Left renal cortex interstitium (tissue), 4 donors: ENCODE measurements at regions not wholly inside any gene's neighbourhood (a gene's known extent, or its start where the extent isn't known, plus 50 kb on each side); places are given as distances from the start of the nearest gene placed in this dataset.

Experiments
- DNase-seq, 4 donors: peaks; one replicate each; pipeline ENCODE4 v3.0.0-alpha.2; 2013; ENCODE audit warnings: low read depth in 4 of 4, low spot score in 2 of 4, missing footprints in 1 of 4

- DNase-seq: no peak
These were observed 206.4 kb upstream of the CITED2 start for GRCh38 chr6:139580592-139581484.

- no peak for DNase-seq
These were observed 203.5 kb upstream of the CITED2 start for GRCh38 chr6:139577763-139578604.

DNA sequence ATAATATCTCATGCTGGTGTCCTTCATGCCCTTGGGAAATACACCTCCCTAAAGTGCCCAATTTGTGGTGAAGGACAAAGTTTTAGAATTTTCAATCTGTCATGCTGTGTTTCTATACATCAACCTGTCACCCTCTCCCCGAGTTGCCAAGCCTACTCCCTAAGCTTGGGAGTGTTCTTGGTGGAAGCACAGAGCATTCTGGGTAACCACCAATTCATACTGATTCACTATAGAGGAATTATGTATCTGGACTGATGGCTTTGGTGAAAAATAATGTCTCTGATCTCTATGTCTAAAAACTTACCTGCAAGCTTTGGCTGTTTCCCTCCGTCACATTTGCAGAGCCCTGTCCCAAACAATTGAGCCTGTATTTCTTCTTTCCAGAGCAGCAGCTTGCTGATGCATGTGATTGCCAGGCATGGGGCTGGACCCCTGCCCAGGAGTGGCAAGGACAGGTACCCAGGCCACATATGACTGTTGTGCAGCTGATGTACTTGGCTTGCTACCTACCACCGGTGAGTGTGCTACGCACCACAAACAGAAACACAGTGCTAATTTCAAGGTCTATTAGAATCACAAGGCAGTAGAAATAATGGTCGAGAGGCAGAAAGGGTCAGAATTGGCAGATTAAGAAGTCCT lies 202.8 kb upstream of the CITED2 start:
- DNase-seq: no peak

DNA sequence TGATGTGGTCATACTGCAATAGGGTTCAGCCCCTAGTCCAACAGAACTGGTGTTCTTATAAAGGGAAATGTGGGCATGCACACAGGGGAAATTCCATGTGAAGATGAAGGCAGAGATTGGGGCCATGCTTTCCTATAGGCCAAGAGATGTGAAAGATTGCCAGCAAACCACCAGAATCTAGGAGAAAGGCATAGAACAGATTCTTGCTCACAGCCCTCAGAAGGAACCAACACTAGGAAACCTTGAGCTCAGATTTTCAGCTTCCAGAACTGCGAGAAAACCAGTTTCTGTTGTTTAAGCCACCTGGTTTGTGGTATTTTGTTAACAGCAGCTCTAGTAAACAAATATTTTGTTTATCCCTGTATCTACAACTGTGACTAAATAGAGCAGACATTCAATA lies 197.6 kb upstream of the CITED2 start:
- DNase-seq: no peak

GRCh38 chr6:139570166-139570565 lies 195.7 kb upstream of the CITED2 start:
- no peak for DNase-seq

- DNase-seq: no peak
These were observed 195.1 kb upstream of the CITED2 start for GRCh38 chr6:139569566-139569965.

DNA sequence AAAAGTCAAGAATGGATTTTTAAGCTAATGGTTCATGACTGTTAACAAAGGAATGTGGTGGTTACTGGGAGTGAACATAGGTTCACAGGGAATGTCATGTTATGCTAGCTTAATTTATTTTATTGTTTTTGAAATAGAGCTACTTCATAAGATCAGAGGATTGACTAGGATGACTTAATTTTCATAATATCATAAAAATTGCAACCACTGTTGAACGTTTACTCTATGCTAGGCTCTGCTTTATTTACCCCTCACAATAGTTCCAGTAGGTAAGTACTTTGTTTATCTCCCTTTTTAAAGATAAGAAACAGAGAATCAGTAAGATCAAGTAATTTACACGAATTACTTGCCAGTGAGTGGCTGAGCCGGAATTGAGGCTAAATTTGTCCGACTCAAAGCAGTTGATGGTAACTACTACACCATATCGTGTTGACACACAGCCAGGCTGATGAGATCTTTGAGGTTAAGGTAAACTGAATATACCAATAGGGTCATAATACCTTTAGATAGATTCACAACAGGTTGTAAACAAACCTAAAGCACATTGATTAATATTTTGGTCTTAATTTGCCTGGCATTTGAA lies 194.6 kb upstream of the CITED2 start:
- DNase-seq: no peak

- DNase-seq: no peak
These were observed 193.9 kb upstream of the CITED2 start for GRCh38 chr6:139568151-139568955.

- no peak for DNase-seq
These were observed 192.6 kb upstream of the CITED2 start for GRCh38 chr6:139567095-139567494.

DNA sequence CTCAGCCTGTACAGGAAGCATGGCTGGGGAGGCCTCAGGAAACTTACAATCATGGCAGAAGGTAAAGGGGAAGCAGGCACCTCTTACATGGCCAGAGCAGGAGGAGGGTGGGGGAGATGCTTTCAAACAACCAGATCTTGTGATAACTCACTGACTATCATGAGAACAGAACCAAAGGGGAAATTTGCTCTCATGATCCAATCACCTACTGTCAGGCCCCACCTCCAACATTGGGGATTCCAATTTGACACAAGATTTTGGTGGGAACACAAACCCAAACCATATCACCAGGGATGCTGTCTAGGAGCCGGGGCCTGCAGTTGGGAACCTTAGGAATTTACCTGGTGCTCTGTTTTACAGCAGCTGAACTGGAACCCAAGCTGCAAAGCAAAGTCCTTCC lies 191.1 kb upstream of the CITED2 start:
- no peak for DNase-seq

GRCh38 chr6:139557547-139557946 lies 183.1 kb upstream of the CITED2 start:
- DNase-seq: no peak

DNA sequence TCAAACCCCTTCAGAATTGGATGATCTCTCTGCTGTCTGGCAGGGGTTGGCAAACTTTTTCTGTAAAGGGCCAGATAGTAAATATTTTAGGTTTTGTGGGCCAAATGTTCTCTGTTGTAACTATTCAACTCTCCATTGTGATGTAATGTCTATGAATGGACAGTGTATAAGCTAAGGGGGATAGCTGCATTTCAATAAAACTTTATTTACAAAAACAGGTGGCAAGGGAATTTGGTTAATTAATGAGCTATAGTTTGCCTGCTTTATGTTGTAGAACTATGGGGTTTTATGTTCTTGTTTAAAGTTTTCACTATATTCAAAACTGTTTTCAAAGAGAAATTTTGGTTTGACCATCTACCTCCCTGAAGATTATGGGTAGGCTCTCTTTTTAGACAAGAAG lies 182.1 kb upstream of the CITED2 start:
- no peak for DNase-seq

GRCh38 chr6:139553916-139554315 lies 179.5 kb upstream of the CITED2 start:
- DNase-seq: no peak

- no peak for DNase-seq
These were observed 176.9 kb upstream of the CITED2 start for GRCh38 chr6:139551376-139551775.

DNA sequence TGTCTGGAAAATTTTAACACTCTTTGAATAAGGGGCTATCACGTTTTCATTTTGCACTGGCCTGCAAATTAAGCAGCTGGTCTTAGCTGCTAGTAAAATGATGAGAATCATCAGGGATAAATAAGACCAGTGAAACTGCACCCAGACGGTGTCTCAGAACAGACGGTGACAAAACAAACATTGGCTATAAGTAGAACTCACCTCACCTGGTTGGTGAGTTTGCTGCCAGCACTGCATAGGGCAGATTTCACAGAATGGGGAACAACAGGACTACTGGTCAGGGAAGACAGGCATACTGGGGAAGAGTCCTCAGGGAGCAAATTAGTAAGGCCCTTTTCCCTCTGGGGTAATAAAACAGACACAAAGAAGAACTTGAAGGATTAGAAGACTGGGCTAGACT lies 175.9 kb upstream of the CITED2 start:
- no peak for DNase-seq

DNA sequence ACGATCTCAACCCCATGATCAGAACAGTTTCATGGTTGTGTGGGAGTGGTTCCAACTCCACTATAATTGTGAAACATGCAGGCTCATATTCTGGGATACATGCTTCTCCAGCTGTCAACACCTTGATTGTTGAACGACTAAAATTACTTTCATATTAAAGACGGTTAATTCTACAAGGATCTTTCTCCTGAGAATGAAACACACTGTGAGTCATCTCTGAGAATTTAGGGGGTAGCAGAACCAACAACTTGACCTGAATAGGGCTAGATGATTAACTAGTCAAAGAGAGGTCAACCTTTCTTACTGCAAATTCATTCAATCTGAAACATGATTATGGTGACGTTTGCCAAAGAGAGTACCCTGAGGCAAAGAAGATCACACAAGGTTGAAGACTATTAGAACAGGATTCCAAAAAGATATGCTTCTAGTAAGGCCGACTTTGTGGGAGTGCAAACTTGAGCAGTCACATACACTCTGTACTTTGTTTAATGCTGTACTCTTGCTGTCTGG lies 175.2 kb upstream of the CITED2 start:
- DNase-seq: no peak

- DNase-seq: no peak
These were observed 173.4 kb upstream of the CITED2 start for GRCh38 chr6:139547804-139548203.

GRCh38 chr6:139547122-139547776 lies 172.8 kb upstream of the CITED2 start:
- no peak for DNase-seq

- DNase-seq: no peak
These were observed 171.6 kb upstream of the CITED2 start for GRCh38 chr6:139546106-139546472.
